ENCODE measurements at regions not wholly inside any gene's neighbourhood (a gene's known extent, or its start where the extent isn't known, plus 50 kb on each side); places are given as distances from the start of the nearest gene placed in this dataset.

- H3K4me3 ChIP-seq (ENCODE audit: low read depth, low read length), result no peak overlapping the region
- no peaks in the 10 kb centered on the region for H3K36me3 ChIP-seq (ENCODE audit: control insufficient read depth, insufficient read depth, low read length)
- no peaks in the 10 kb centered on the region for H3K27me3 ChIP-seq (ENCODE audit: control insufficient read depth, insufficient read depth, low read length)
- TF ChIP-seq CTCF (IDR thresholded peaks at IDR 0.05; ENCODE audit: insufficient read depth, low read length, poor library complexity, severe bottlenecking), result no peak
- DNase-seq (ENCODE audit: low read depth), result no peak
These were observed 910.1 kb upstream of the FAT3 start for GRCh38 chr11:91314521-91314920.

- Histone ChIP-seq H3K36me3 (ENCODE audit: control insufficient read depth, insufficient read depth, low read length) (no peaks in the 10 kb centered on the region), H3K27me3 (ENCODE audit: control insufficient read depth, insufficient read depth, low read length) (no peaks in the 10 kb centered on the region), H3K4me3 (ENCODE audit: low read depth, low read length) (no peak overlapping the region)
- no peak for DNase-seq (ENCODE audit: low read depth)
- no peak for TF ChIP-seq CTCF (IDR thresholded peaks at IDR 0.05; ENCODE audit: insufficient read depth, low read length, poor library complexity, severe bottlenecking)
These were observed 912.1 kb upstream of the FAT3 start for GRCh38 chr11:91312541-91312940.

- Histone ChIP-seq H3K27me3 (ENCODE audit: control insufficient read depth, insufficient read depth, low read length) (no peaks in the 10 kb centered on the region), H3K36me3 (ENCODE audit: control insufficient read depth, insufficient read depth, low read length) (no peaks in the 10 kb centered on the region), H3K4me3 (ENCODE audit: low read depth, low read length) (no peak overlapping the region)
- no peak for TF ChIP-seq CTCF (IDR thresholded peaks at IDR 0.05; ENCODE audit: insufficient read depth, low read length, poor library complexity, severe bottlenecking)
- DNase-seq (ENCODE audit: low read depth), result no peak
These were observed 914.5 kb upstream of the FAT3 start for GRCh38 chr11:91310085-91310484.

- DNase-seq (ENCODE audit: low read depth), result no peak
- H3K4me3 ChIP-seq (ENCODE audit: low read depth, low read length), result no peak overlapping the region
- no peaks in the 10 kb centered on the region for H3K27me3 ChIP-seq (ENCODE audit: control insufficient read depth, insufficient read depth, low read length)
- no peak for TF ChIP-seq CTCF (IDR thresholded peaks at IDR 0.05; ENCODE audit: insufficient read depth, low read length, poor library complexity, severe bottlenecking)
- H3K36me3 ChIP-seq (ENCODE audit: control insufficient read depth, insufficient read depth, low read length), result no peaks in the 10 kb centered on the region
These were observed 916.5 kb upstream of the FAT3 start for GRCh38 chr11:91308069-91308468.

GRCh38 chr11:91305402-91305801, 919.2 kb upstream of the FAT3 start:
- TF ChIP-seq CTCF (IDR thresholded peaks at IDR 0.05; ENCODE audit: insufficient read depth, low read length, poor library complexity, severe bottlenecking), result no peak
- Histone ChIP-seq H3K4me3 (ENCODE audit: low read depth, low read length) (no peak overlapping the region), H3K27me3 (ENCODE audit: control insufficient read depth, insufficient read depth, low read length) (no peaks in the 10 kb centered on the region), H3K36me3 (ENCODE audit: control insufficient read depth, insufficient read depth, low read length) (no peaks in the 10 kb centered on the region)
- DNase-seq (ENCODE audit: low read depth), result no peak

GRCh38 chr11:91303749-91304148, 920.9 kb upstream of the FAT3 start:
- no peaks in the 10 kb centered on the region for H3K27me3 ChIP-seq (ENCODE audit: control insufficient read depth, insufficient read depth, low read length)
- H3K4me3 ChIP-seq (ENCODE audit: low read depth, low read length), result no peak overlapping the region
- DNase-seq (ENCODE audit: low read depth), result no peak
- TF ChIP-seq CTCF (IDR thresholded peaks at IDR 0.05; ENCODE audit: insufficient read depth, low read length, poor library complexity, severe bottlenecking), result no peak
- no peaks in the 10 kb centered on the region for H3K36me3 ChIP-seq (ENCODE audit: control insufficient read depth, insufficient read depth, low read length)

Data from kidney epithelial cell (primary cell).